ENCODE measurements at regions not wholly inside any gene's neighbourhood (a gene's known extent, or its start where the extent isn't known, plus 50 kb on each side); places are given as distances from the start of the nearest gene placed in this dataset.

DNA sequence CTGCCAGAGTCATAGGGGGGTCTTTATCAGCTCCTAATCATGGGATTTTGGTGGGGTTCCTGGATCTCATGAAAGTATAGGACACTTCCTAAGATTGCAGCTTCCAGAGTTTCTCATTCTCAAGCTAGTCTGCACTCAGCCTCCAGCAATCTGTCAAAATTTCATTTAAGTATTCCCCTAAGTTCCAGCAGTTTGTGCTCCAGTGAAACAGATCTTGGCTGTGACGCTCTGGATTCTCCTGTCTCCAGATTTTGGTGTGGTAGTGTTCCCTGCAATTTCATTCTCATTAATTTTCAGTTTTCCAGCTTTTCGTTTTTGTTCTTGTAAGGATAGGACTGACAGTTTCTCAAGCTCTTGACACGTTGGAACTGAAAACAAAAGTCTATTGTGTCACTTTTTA lies 908.9 kb upstream of the MIR17HG start:
- TF ChIP-seq, protein P1, sequence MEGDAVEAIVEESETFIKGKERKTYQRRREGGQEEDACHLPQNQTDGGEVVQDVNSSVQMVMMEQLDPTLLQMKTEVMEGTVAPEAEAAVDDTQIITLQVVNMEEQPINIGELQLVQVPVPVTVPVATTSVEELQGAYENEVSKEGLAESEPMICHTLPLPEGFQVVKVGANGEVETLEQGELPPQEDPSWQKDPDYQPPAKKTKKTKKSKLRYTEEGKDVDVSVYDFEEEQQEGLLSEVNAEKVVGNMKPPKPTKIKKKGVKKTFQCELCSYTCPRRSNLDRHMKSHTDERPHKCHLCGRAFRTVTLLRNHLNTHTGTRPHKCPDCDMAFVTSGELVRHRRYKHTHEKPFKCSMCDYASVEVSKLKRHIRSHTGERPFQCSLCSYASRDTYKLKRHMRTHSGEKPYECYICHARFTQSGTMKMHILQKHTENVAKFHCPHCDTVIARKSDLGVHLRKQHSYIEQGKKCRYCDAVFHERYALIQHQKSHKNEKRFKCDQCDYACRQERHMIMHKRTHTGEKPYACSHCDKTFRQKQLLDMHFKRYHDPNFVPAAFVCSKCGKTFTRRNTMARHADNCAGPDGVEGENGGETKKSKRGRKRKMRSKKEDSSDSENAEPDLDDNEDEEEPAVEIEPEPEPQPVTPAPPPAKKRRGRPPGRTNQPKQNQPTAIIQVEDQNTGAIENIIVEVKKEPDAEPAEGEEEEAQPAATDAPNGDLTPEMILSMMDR (IDR thresholded peaks at IDR 0.05; ENCODE audit: insufficient read depth, low read length) = no peak
- peak; percentile 27 for DNase-seq (ENCODE audit: low read depth)

DNA sequence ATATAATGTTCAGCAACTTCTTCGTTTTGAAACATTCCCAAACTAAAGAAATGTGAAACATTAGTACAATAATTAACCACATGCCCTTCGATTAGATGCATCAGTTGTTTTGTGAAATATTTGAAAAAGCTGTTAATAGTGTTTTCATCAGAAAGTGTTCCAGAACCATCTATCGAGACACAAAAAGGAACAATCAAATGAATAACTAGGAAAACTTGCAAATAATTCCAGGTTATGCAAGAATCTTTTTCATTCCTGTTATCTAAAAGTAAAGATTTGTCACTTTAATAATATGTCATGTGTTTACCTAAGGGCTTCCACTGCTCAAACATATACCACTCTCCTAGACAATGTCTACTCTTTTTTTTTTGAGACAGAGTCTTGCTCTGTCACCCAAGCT lies 904.2 kb upstream of the MIR17HG start:
- TF ChIP-seq, protein P1 (IDR thresholded peaks at IDR 0.05; ENCODE audit: insufficient read depth, low read length) = no peak
- no peak for DNase-seq (ENCODE audit: low read depth)

More for the DNA sequence above, 908.9 kb upstream of the MIR17HG start:
- H3K4me3 ChIP-seq (ENCODE audit: low read depth, low read length) = no peak overlapping the region

DNA sequence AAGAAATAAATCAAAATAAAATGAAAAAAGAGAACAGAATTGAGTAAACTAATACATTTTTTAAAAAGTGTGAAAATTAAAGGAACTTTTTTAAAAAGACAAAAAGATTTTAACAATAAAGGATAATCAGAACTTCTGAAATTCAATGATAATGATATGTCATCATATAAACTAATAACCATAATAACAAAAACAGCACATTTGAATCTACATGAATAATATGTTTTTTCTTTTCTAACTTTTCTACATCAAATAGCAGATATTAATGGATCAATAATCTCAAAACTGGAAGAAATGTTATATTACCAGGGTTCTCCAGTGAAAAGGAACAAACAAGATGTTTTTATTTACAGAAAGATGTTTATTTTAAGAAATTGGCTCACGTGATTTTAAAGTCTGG lies 903.3 kb upstream of the MIR17HG start:
- TF ChIP-seq, protein P1 (IDR thresholded peaks at IDR 0.05; ENCODE audit: insufficient read depth, low read length) = no peak

More for the DNA sequence above, 904.2 kb upstream of the MIR17HG start:
- no peak overlapping the region for H3K4me3 ChIP-seq (ENCODE audit: low read depth, low read length)

DNA sequence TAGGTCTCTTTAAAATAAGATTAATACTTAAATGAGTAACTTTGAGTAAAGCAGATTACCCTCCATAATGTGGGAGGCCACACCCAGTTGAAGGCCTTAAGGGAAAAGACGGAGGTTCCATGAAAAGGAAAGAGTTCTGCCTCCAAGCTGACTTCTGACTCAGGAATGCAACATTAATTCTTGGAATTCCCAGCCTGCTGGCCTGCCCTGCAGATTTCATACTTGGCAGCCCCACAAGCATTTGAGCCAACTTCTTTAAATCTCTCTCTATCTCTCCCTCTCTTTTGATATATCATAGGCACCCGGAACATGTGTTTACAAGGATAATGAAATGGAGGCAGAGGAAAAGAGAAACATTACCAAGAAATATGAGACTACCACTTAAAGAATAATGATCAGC lies 902.3 kb upstream of the MIR17HG start:
- H3K4me3 ChIP-seq (ENCODE audit: low read depth, low read length) = no peak overlapping the region
- TF ChIP-seq, protein P1 (IDR thresholded peaks at IDR 0.05; ENCODE audit: insufficient read depth, low read length) = no peak
- peak; percentile 97 for DNase-seq (ENCODE audit: low read depth)

More for the DNA sequence above, 903.3 kb upstream of the MIR17HG start:
- H3K4me3 ChIP-seq (ENCODE audit: low read depth, low read length) = no peak overlapping the region
- DNase-seq (ENCODE audit: low read depth) = no peak

DNA sequence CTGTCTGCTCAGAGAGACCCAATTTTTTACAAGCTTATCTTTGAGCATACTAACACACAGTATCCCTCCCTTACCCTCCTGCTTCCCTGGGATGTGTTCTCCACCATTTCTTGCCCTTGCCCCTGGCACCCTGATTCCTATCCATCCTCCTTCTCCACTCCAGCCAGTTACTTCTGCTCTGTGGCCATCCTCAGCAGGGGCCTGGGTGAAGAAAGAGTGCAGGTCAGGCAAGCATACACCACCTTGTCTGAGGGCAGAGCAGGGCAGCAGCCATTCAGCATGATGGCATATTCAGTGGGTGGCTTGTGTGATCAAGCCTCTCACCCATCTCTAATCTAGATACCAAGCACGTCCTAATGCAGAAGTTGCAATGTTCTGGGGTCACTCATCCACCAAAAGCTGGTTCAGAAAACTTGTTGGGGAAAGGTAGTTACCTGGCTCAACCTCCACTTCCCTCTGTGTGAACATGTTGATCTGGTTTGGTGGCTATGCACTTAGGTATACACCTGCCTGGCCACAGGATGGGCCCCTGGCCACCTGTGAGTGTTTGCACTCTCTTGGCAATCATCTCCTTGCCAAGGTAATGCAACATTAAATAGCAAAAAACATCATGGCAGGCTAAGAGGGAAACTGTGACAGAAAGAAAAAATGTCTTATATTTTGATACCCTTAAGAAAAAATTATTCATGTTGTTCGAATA lies 900.3 kb upstream of the MIR17HG start:
- TF ChIP-seq, protein P1 (IDR thresholded peaks at IDR 0.05; ENCODE audit: insufficient read depth, low read length) = no peak
- no peak overlapping the region for H3K4me3 ChIP-seq (ENCODE audit: low read depth, low read length)
- no peak for DNase-seq (ENCODE audit: low read depth)

DNA sequence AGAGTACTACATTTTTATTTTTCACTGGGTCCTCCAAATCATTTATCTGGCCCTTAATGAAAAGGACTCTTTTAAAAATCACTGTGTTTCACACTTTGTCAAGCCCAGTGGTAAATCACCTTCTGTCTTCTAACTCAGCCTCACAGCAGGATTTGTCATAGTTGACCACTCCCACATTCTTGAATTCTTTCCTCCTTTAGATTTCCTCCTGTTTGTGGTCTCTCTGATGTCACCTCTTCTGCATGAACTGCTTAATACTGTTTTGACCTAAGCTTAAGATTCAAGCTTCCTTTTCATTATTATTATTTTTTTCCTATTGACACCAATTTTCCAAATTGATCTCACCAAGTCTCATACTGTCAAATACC lies 899.8 kb upstream of the MIR17HG start:
- no peak overlapping the region for H3K4me3 ChIP-seq (ENCODE audit: low read depth, low read length)
- TF ChIP-seq, protein P1 (IDR thresholded peaks at IDR 0.05; ENCODE audit: insufficient read depth, low read length) = no peak
- peak; percentile 51 for DNase-seq (ENCODE audit: low read depth)
